SK-N-SH (cell line): ENCODE measurements at regions not wholly inside any gene's neighbourhood (a gene's known extent, or its start where the extent isn't known, plus 50 kb on each side); places are given as distances from the start of the nearest gene placed in this dataset.

Experiments
- CTCF ChIA-PET: fragments of 300-600, 350-600 bp; formaldehyde crosslinking; extraction: SDS; loops from one replicate; lab custom pipeline; 2021; lab: Yijun Ruan, JAX
- POLR2A ChIA-PET: fragments of 350-600 bp; sonication (Branson Sonifier 250); formaldehyde crosslinking; extraction: SDS; loops from one replicate; lab custom pipeline; 2020; ENCODE audit warnings: antibody characterized with exemption, inconsistent platforms; lab: Yijun Ruan, JAX
- DNase-seq: peaks from one replicate; pipeline ENCODE4 v3.0.0; 2012
- H2AFZ ChIP-seq: fragments of 200-600 bp; sonication (generic); 2 replicates; pipeline ENCODE4 v1.8.1; 2016; ENCODE audit warnings: antibody characterized with exemption, mild to moderate bottlenecking, low read depth
- H3F3A ChIP-seq: fragments of 200-600 bp; sonication (generic); replicated peaks from 2 replicates; pipeline ENCODE3; 2016; ENCODE audit warnings: antibody characterized with exemption, mild to moderate bottlenecking; ENCODE audit not compliant: insufficient read depth
- H3K27ac ChIP-seq, 2 experiments: fragments of 200-500 bp in 1 of 2; fragments of 200-600 bp in 1 of 2; sonication (Bioruptor generic) in 1 of 2; sonication (generic), shearing (Covaris generic) in 1 of 2; 2 replicates each; pipeline versions ENCODE4 v1.5.1 to v1.6.1; 2014 to 2016; ENCODE audit warnings: low read depth in 2 of 2, inconsistent platforms in 1 of 2, low read length in 1 of 2, mild to moderate bottlenecking in 1 of 2, mixed read lengths in 1 of 2
- H3K27me3 ChIP-seq: fragments of 200-600 bp; sonication (generic), shearing (Covaris generic); 2 replicates; pipeline ENCODE4 v1.6.1; 2016; ENCODE audit warnings: mixed run types; ENCODE audit not compliant: insufficient read depth
- H3K36me3 ChIP-seq, 2 experiments: fragments of 200-500 bp in 1 of 2; fragments of 200-600 bp in 1 of 2; sonication (Bioruptor generic) in 1 of 2; sonication (generic) in 1 of 2; replicated peaks in 1 of 2; 2 replicates each; pipeline versions ENCODE3 to v1.5.1; 2014 to 2016; ENCODE audit warnings: low read length in 1 of 2, mild to moderate bottlenecking in 1 of 2; ENCODE audit not compliant: insufficient read depth in 2 of 2, control insufficient read depth in 1 of 2
- H3K4me1 ChIP-seq, 2 experiments: fragments of 200-500 bp in 1 of 2; fragments of 200-600 bp in 1 of 2; sonication (Bioruptor generic) in 1 of 2; sonication (generic), shearing (Covaris generic) in 1 of 2; 2 replicates each; pipeline versions ENCODE4 v1.5.1 to v1.6.1; 2014 to 2016; ENCODE audit warnings: low read depth in 1 of 2, low read length in 1 of 2, mixed run types in 1 of 2; ENCODE audit not compliant: insufficient read depth in 2 of 2, control insufficient read depth in 1 of 2
- H3K4me2 ChIP-seq: fragments of 200-600 bp; sonication (generic), shearing (Covaris generic); 2 replicates; pipeline ENCODE4 v1.6.1; 2017; ENCODE audit warnings: mixed run types
- H3K4me3 ChIP-seq, 2 experiments: fragments of 200-500 bp in 1 of 2; fragments of 200-600 bp in 1 of 2; sonication (Bioruptor generic) in 1 of 2; sonication (generic), shearing (Covaris generic) in 1 of 2; 2 replicates each; pipeline versions ENCODE4 v1.5.1 to v1.8.1; 2014 to 2016; ENCODE audit warnings: low read depth in 2 of 2, inconsistent platforms in 1 of 2, low read length in 1 of 2, mild to moderate bottlenecking in 1 of 2, mixed read lengths in 1 of 2, moderate library complexity in 1 of 2
- H3K79me2 ChIP-seq: fragments of 200-600 bp; sonication (generic); 2 replicates; pipeline ENCODE4 v1.8.1; 2017; ENCODE audit warnings: mild to moderate bottlenecking; ENCODE audit not compliant: insufficient read depth
- H3K9ac ChIP-seq: fragments of 200-600 bp; sonication (generic); 2 replicates; pipeline ENCODE4 v1.6.1; 2017; ENCODE audit warnings: mixed run types
- H3K9me2 ChIP-seq: fragments of 200-600 bp; sonication (generic); 2 replicates; pipeline ENCODE4 v1.6.1; 2017; ENCODE audit warnings: mixed run types
- H3K9me3 ChIP-seq: fragments of 200-600 bp; sonication (generic); 2 replicates; pipeline ENCODE4 v1.6.1; 2017; ENCODE audit warnings: mixed run types, mild to moderate bottlenecking, moderate library complexity
- H4K20me1 ChIP-seq: fragments of 200-600 bp; sonication (generic); 2 replicates; pipeline ENCODE4 v1.6.1; 2017; ENCODE audit warnings: mild to moderate bottlenecking, mixed run types; ENCODE audit not compliant: insufficient read depth
- CTCF ChIP-seq: fragments of 200-600 bp; sonication (generic); IDR thresholded peaks from 2 replicates; pipeline ENCODE4 v1.6.1; 2017; ENCODE audit warnings: antibody characterized with exemption, mild to moderate bottlenecking, moderate library complexity
- EP300 ChIP-seq, 2 experiments: IDR thresholded peaks; 2 replicates each; pipeline versions ENCODE4 v1.4.0 to v1.6.1; 2012; ENCODE audit warnings: borderline replicate concordance in 1 of 2, low read depth in 1 of 2, low read length in 1 of 2
- FOSL2 ChIP-seq: IDR thresholded peaks from 2 replicates; pipeline ENCODE4 v1.4.0; 2012; ENCODE audit warnings: low read depth, mild to moderate bottlenecking, moderate library complexity, borderline replicate concordance
- FOXJ3 ChIP-seq: sonication (generic); formaldehyde crosslinking; IDR thresholded peaks from 2 replicates; pipeline ENCODE4 v1.5.1; 2020; ENCODE audit warnings: mild to moderate bottlenecking, missing genetic modification reagents
- JUND ChIP-seq: IDR thresholded peaks from 2 replicates; pipeline ENCODE4 v1.4.0; 2012
- MAX ChIP-seq: IDR thresholded peaks from 2 replicates; pipeline ENCODE4 v1.4.0; 2012; ENCODE audit warnings: low read depth
- MEF2A ChIP-seq: IDR thresholded peaks from 2 replicates; pipeline ENCODE4 v1.4.0; 2012; ENCODE audit warnings: low read depth, borderline replicate concordance
- MXI1 ChIP-seq: IDR thresholded peaks from 2 replicates; pipeline ENCODE4 v1.6.1; 2012; ENCODE audit warnings: mild to moderate bottlenecking, low read depth, low read length, improper control_type of control experiment
- RCOR1 ChIP-seq: fragments of 150-350 bp; IDR thresholded peaks from 2 replicates; pipeline ENCODE4 v1.6.1; 2017; ENCODE audit warnings: antibody characterized with exemption, low read length
- RFX5 ChIP-seq: IDR thresholded peaks from 2 replicates; pipeline ENCODE4 v1.6.1; 2012; ENCODE audit warnings: mild to moderate bottlenecking, improper control_type of control experiment, low read length
- RXRA ChIP-seq: IDR thresholded peaks from 2 replicates; pipeline ENCODE4 v1.4.0; 2012; ENCODE audit warnings: low read depth, mild to moderate bottlenecking, borderline replicate concordance
- TCF12 ChIP-seq: IDR thresholded peaks from 2 replicates; pipeline ENCODE4 v1.4.0; 2012
- YY1 ChIP-seq: IDR thresholded peaks from 2 replicates; pipeline ENCODE4 v1.4.0; 2012; ENCODE audit warnings: low read depth, mild to moderate bottlenecking
- WGBS: methylation state at CpG from one replicate; pipeline ENCODE4 v1.1.6; 2017; ENCODE audit warnings: low lambda C conversion rate; 5-methylcytosine and 5-hydroxymethylcytosine counted together

GRCh38 chr9:119688547-119688946 is 319.3 kb upstream of the BRINP1 start:
- CTCF ChIA-PET, result no interaction called here
- Histone ChIP-seq H3K4me2 (no peak overlapping the region), H3K4me3 (no peak overlapping the region), H3K79me2 (no peaks in the 10 kb centered on the region), H3K27me3 (no peaks in the 10 kb centered on the region)
- TF ChIP-seq FOSL2 (no peak), MAX (no peak), JUND (no peak), RFX5 (no peak), MEF2A (no peak), RCOR1 (no peak), FOXJ3 (CRISPR knock-in tag) (no peak), EP300 (IDR thresholded peaks at IDR 0.05; ENCODE audit: borderline replicate concordance in 1 of 2, low read depth in 1 of 2, low read length in 1 of 2) (no peak), TCF12 (no peak), MXI1 (no peak)
- TF ChIP-seq, all 33 proteins: peak for 0
- H3K27ac ChIP-seq, result no peak overlapping the region
- no peaks in the 10 kb centered on the region for H3K9me3 ChIP-seq
- H2AFZ ChIP-seq, result no peak overlapping the region
- no peaks in the 10 kb centered on the region for H3K36me3 ChIP-seq
- 11% methylated on average over 3 of the region's 3 CpGs for WGBS
- no peaks in the 10 kb centered on the region for H4K20me1 ChIP-seq
- no peak overlapping the region for H3K9ac ChIP-seq
- no peak for DNase-seq
- no peaks in the 10 kb centered on the region for H3K9me2 ChIP-seq
- no peaks in the 10 kb centered on the region for H3F3A ChIP-seq
- POLR2A ChIA-PET, result no interaction called here
- H3K4me1 ChIP-seq, result no peaks in the 10 kb centered on the region

GRCh38 chr9:119677811-119678505 is 308.7 kb upstream of the BRINP1 start:
- TF ChIP-seq RXRA (no peak), FOXJ3 (CRISPR knock-in tag) (no peak), CTCF (no peak), YY1 (no peak)
- Histone ChIP-seq H4K20me1 (no peaks in the 10 kb centered on the region), H3K4me3 (no peak overlapping the region), H3K27me3 (no peaks in the 10 kb centered on the region), H3K79me2 (no peaks in the 10 kb centered on the region), H3K36me3 (no peaks in the 10 kb centered on the region), H3K9me3 (no peaks in the 10 kb centered on the region), H3F3A (no peaks in the 10 kb centered on the region), H2AFZ (no peak overlapping the region), H3K4me2 (no peak overlapping the region), H3K9me2 (no peaks in the 10 kb centered on the region), H3K27ac (no peak overlapping the region), H3K4me1 (no peaks in the 10 kb centered on the region), H3K9ac (no peak overlapping the region)
- POLR2A ChIA-PET, result no interaction called here
- 18% methylated on average over 7 of the region's 7 CpGs for WGBS
- no peak for DNase-seq
- CTCF ChIA-PET, result interaction anchor here (1.3 kb wide), 1 partner anchor 122 kb away, joined by 3 read pairs; no protein-coding TSS in a partner anchor
